ENCODE measurements at regions not wholly inside any gene's neighbourhood (a gene's known extent, or its start where the extent isn't known, plus 50 kb on each side); places are given as distances from the start of the nearest gene placed in this dataset.

GRCh38 chr14:65204056-65204455 is 101.7 kb upstream of the MAX start:
- TF ChIP-seq NR2C2 (CRISPR knock-in tag; IDR thresholded peaks at IDR 0.05; ENCODE audit: borderline replicate concordance) (no peak), ZNF350 (CRISPR knock-in tag; IDR thresholded peaks at IDR 0.05; ENCODE audit: borderline replicate concordance, low read depth) (no peak), ARID2 (CRISPR knock-in tag; IDR thresholded peaks at IDR 0.05; ENCODE audit: borderline replicate concordance) (no peak), ZNF687 (CRISPR knock-in tag; IDR thresholded peaks at IDR 0.05) (no peak), GABPA (IDR thresholded peaks at IDR 0.05; ENCODE audit: low read depth, low read length) (no peak), GABPA (CRISPR knock-in tag; IDR thresholded peaks at IDR 0.05; ENCODE audit: low read depth) (no peak), ZNF292 (CRISPR knock-in tag; IDR thresholded peaks at IDR 0.05; ENCODE audit: borderline replicate concordance, low read depth) (no peak), ZSCAN29 (CRISPR knock-in tag; conservative IDR thresholded peaks at IDR 0.05) (no peak), ZNF331 (CRISPR knock-in tag; IDR thresholded peaks at IDR 0.05) (no peak), USF2 (IDR thresholded peaks at IDR 0.05; ENCODE audit: low read depth, low read length) (no peak), USF2 (CRISPR knock-in tag; IDR thresholded peaks at IDR 0.05; ENCODE audit: borderline replicate concordance) (no peak)
